ENCODE measurements at regions not wholly inside any gene's neighbourhood (a gene's known extent, or its start where the extent isn't known, plus 50 kb on each side); places are given as distances from the start of the nearest gene placed in this dataset.

DNA sequence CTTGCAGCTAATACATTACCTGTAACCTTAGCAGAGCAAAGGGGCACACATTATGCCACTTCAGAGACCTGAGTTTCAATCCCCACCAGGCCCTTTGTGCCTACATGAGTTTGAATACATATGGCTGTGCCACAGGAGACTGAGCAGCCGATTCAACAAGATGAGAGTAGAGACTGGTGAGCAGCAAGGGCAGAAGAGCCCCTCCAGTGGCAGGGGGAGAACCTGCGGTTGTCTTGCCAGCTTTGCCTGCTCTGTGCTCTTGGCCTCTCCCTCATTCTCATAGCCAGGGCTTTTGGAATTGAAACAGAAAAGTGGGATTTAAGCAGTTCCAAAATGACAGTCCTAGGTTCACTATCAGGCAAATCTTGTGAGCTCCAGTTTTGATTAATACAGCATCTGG is 52.3 kb upstream of the CLNK start:
- ChIA-PET POLR2A (no interaction called here), CTCF (no interaction called here)
- Mint-ChIP-seq H3K9me3 (ENCODE audit: unreplicated experiment) (no peaks in the 10 kb centered on the region), H3K27me3 (ENCODE audit: insufficient read depth, unreplicated experiment) (no peaks in the 10 kb centered on the region), H3K27ac (ENCODE audit: unreplicated experiment) (no peak overlapping the region), H3K4me1 (ENCODE audit: low read depth, unreplicated experiment) (peaks cover 7% of the 10 kb centered on the region), H3K4me3 (ENCODE audit: unreplicated experiment) (no peak overlapping the region), H3K36me3 (ENCODE audit: insufficient read depth, unreplicated experiment) (no peaks in the 10 kb centered on the region)
- Histone ChIP-seq H3K9me3 (no peaks in the 10 kb centered on the region), H3K27me3 (replicated peaks; ENCODE audit: control insufficient read depth, insufficient read depth, low read length) (no peaks in the 10 kb centered on the region), H3K4me3 (ENCODE audit: low read depth, low read length) (no peak overlapping the region), H3K4me1 (no peaks in the 10 kb centered on the region), H3K36me3 (ENCODE audit: control insufficient read depth, insufficient read depth, low read length) (no peaks in the 10 kb centered on the region)
- DNase-seq: no peak
- intact Hi-C loops (cut with micrococcal nuclease; ENCODE audit: unreplicated experiment): no loop called here
- BruUV-seq (replicated peaks): no TSS peak
- TF ChIP-seq, protein P1, sequence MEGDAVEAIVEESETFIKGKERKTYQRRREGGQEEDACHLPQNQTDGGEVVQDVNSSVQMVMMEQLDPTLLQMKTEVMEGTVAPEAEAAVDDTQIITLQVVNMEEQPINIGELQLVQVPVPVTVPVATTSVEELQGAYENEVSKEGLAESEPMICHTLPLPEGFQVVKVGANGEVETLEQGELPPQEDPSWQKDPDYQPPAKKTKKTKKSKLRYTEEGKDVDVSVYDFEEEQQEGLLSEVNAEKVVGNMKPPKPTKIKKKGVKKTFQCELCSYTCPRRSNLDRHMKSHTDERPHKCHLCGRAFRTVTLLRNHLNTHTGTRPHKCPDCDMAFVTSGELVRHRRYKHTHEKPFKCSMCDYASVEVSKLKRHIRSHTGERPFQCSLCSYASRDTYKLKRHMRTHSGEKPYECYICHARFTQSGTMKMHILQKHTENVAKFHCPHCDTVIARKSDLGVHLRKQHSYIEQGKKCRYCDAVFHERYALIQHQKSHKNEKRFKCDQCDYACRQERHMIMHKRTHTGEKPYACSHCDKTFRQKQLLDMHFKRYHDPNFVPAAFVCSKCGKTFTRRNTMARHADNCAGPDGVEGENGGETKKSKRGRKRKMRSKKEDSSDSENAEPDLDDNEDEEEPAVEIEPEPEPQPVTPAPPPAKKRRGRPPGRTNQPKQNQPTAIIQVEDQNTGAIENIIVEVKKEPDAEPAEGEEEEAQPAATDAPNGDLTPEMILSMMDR (IDR thresholded peaks at IDR 0.05; ENCODE audit: insufficient read depth in 1 of 2, low read depth in 1 of 2, low read length in 1 of 2, severe bottlenecking in 1 of 2, unreplicated experiment in 1 of 2): no peak

DNA sequence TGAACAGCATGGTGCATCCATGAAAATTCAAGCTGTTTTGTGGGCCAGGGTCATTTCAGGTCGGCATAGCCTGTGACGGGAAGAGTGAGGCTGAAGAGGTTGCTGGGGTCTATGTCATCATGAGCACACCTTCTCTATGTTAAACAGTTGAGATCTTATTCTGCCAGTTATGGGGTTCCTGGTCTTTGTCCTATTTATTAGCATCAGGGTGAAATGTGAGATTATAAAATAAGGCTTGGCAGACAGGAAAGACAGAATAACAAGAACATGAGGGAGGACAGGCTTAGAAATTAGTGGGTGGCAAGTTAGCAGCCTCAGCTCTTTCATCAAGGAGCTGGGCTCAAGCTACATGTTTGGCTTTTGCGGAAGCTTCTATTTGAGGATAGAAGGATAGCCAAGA is 51.7 kb upstream of the CLNK start:
- H3K36me3 ChIP-seq (ENCODE audit: control insufficient read depth, insufficient read depth, low read length): no peaks in the 10 kb centered on the region
- POLR2A ChIA-PET: no interaction called here
- H3K27ac Mint-ChIP-seq (ENCODE audit: unreplicated experiment): no peak overlapping the region
- H3K4me3 ChIP-seq (ENCODE audit: low read depth, low read length): no peak overlapping the region
- no peaks in the 10 kb centered on the region for H3K4me1 ChIP-seq
- H3K9me3 Mint-ChIP-seq (ENCODE audit: unreplicated experiment): no peaks in the 10 kb centered on the region
- TF ChIP-seq, protein P1 (IDR thresholded peaks at IDR 0.05; ENCODE audit: insufficient read depth in 1 of 2, low read depth in 1 of 2, low read length in 1 of 2, severe bottlenecking in 1 of 2, unreplicated experiment in 1 of 2): no peak
- H3K4me1 Mint-ChIP-seq (ENCODE audit: low read depth, unreplicated experiment): peaks cover 7% of the 10 kb centered on the region
- DNase-seq: no peak
- H3K27me3 ChIP-seq (replicated peaks; ENCODE audit: control insufficient read depth, insufficient read depth, low read length): no peaks in the 10 kb centered on the region
- intact Hi-C loops (cut with micrococcal nuclease; ENCODE audit: unreplicated experiment): no loop called here
- no TSS peak for BruUV-seq (replicated peaks)
- H3K4me3 Mint-ChIP-seq (ENCODE audit: unreplicated experiment): no peak overlapping the region
- CTCF ChIA-PET: no interaction called here
- peaks cover 1% of the 10 kb centered on the region for H3K27me3 Mint-ChIP-seq (ENCODE audit: insufficient read depth, unreplicated experiment)
- no peaks in the 10 kb centered on the region for H3K36me3 Mint-ChIP-seq (ENCODE audit: insufficient read depth, unreplicated experiment)
- H3K9me3 ChIP-seq: no peaks in the 10 kb centered on the region

DNA sequence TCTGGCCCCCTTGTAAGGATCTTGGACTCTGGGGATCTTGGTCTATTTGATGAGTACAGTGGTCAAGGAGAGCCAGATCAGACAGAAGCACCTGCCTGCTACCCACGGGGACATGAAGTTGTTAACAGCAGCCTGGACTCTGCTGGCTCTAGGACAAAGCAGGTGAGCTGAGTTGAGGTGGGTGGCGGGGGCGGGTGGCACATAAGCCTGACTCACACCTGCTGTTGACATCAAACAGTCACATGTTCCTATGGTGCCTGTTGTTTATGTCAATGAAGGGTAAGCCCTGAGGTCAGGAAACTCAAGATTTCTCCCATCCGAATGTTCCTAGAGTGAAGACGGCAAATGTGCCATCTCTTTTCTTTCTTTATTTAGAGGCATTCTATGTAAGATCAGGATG is 50.1 kb upstream of the CLNK start:
- DNase-seq: no peak
- Histone ChIP-seq H3K4me1 (no peaks in the 10 kb centered on the region), H3K36me3 (ENCODE audit: control insufficient read depth, insufficient read depth, low read length) (no peaks in the 10 kb centered on the region), H3K27me3 (replicated peaks; ENCODE audit: control insufficient read depth, insufficient read depth, low read length) (no peaks in the 10 kb centered on the region), H3K4me3 (ENCODE audit: low read depth, low read length) (no peak overlapping the region), H3K9me3 (no peaks in the 10 kb centered on the region)
- intact Hi-C loops (cut with micrococcal nuclease; ENCODE audit: unreplicated experiment): no loop called here
- no peaks in the 10 kb centered on the region for H3K4me1 Mint-ChIP-seq (ENCODE audit: low read depth, unreplicated experiment)
- ChIA-PET POLR2A (no interaction called here), CTCF (no interaction called here)
- no peak overlapping the region for H3K27ac Mint-ChIP-seq (ENCODE audit: unreplicated experiment)
- no peaks in the 10 kb centered on the region for H3K36me3 Mint-ChIP-seq (ENCODE audit: insufficient read depth, unreplicated experiment)
- no peaks in the 10 kb centered on the region for H3K9me3 Mint-ChIP-seq (ENCODE audit: unreplicated experiment)
- H3K4me3 Mint-ChIP-seq (ENCODE audit: unreplicated experiment): no peak overlapping the region
- TF ChIP-seq, protein P1 (IDR thresholded peaks at IDR 0.05; ENCODE audit: insufficient read depth in 1 of 2, low read depth in 1 of 2, low read length in 1 of 2, severe bottlenecking in 1 of 2, unreplicated experiment in 1 of 2): no peak
- peaks cover 2% of the 10 kb centered on the region for H3K27me3 Mint-ChIP-seq (ENCODE audit: insufficient read depth, unreplicated experiment)
- no TSS peak for BruUV-seq (replicated peaks)
